Chondrocyte (in vitro differentiated cells): ENCODE measurements at regions not wholly inside any gene's neighbourhood (a gene's known extent, or its start where the extent isn't known, plus 50 kb on each side); places are given as distances from the start of the nearest gene placed in this dataset.

Source experiments
- DNase-seq: peaks from one replicate; pipeline ENCODE4 v3.0.0; 2021; ENCODE audit warnings: mixed read lengths, low spot score
- H3K27ac Mint-ChIP-seq: one replicate; pipeline ENCODE4 v1.8.0; 2021; ENCODE audit warnings: mild to moderate bottlenecking, moderate library complexity, mixed read lengths; ENCODE audit not compliant: unreplicated experiment
- H3K27me3 Mint-ChIP-seq: 2 replicates; pipeline ENCODE4 v1.8.0; 2021; ENCODE audit warnings: low read depth, mixed read lengths
- H3K36me3 Mint-ChIP-seq: 2 replicates; pipeline ENCODE4 v1.8.0; 2021; ENCODE audit warnings: low read depth, mixed read lengths
- H3K4me1 Mint-ChIP-seq: 2 replicates; pipeline ENCODE4 v1.8.0; 2021; ENCODE audit warnings: low read depth, mild to moderate bottlenecking, mixed read lengths
- H3K4me3 Mint-ChIP-seq: one replicate; pipeline ENCODE4 v1.8.0; 2021; ENCODE audit warnings: mild to moderate bottlenecking, moderate library complexity, mixed read lengths; ENCODE audit not compliant: unreplicated experiment
- H3K9me3 Mint-ChIP-seq: 2 replicates; pipeline ENCODE4 v1.8.0; 2021; ENCODE audit warnings: low read depth, mixed read lengths
- CTCF ChIP-seq: fragments of 200-600 bp; sonication (generic); IDR thresholded peaks from 2 replicates; pipeline ENCODE4 v1.5.0; 2021; ENCODE audit warnings: antibody characterized with exemption, mild to moderate bottlenecking, moderate library complexity

- H3K9me3 Mint-ChIP-seq, result no peaks in the 10 kb centered on the region
- no peak overlapping the region for H3K4me3 Mint-ChIP-seq
- H3K4me1 Mint-ChIP-seq, result peaks cover 7% of the 10 kb centered on the region
- TF ChIP-seq CTCF, result no peak
- DNase-seq, result no peak
- H3K27me3 Mint-ChIP-seq, result no peaks in the 10 kb centered on the region
- H3K36me3 Mint-ChIP-seq, result no peaks in the 10 kb centered on the region
- no peak overlapping the region for H3K27ac Mint-ChIP-seq
These were observed 1277.1 kb upstream of the MIR17HG start for GRCh38 chr13:90070362-90070761.

GRCh38 chr13:90070837-90071525 lies 1276.5 kb upstream of the MIR17HG start:
- H3K4me3 Mint-ChIP-seq, result no peak overlapping the region
- H3K9me3 Mint-ChIP-seq, result no peaks in the 10 kb centered on the region
- no peak for TF ChIP-seq CTCF
- no peak for DNase-seq
- H3K27me3 Mint-ChIP-seq, result no peaks in the 10 kb centered on the region
- H3K36me3 Mint-ChIP-seq, result no peaks in the 10 kb centered on the region
- peaks cover 7% of the 10 kb centered on the region for H3K4me1 Mint-ChIP-seq
- no peak overlapping the region for H3K27ac Mint-ChIP-seq

- no peak overlapping the region for H3K4me3 Mint-ChIP-seq
- H3K9me3 Mint-ChIP-seq, result peaks cover 5% of the 10 kb centered on the region
- peaks cover 8% of the 10 kb centered on the region for H3K4me1 Mint-ChIP-seq
- DNase-seq, result no peak
- no peak for TF ChIP-seq CTCF
- no peaks in the 10 kb centered on the region for H3K36me3 Mint-ChIP-seq
- no peaks in the 10 kb centered on the region for H3K27me3 Mint-ChIP-seq
- H3K27ac Mint-ChIP-seq, result no peak overlapping the region
These were observed 1262.7 kb upstream of the MIR17HG start for GRCh38 chr13:90084684-90085290.

- Mint-ChIP-seq H3K4me1 (peaks cover 4% of the 10 kb centered on the region), H3K9me3 (peaks cover 5% of the 10 kb centered on the region), H3K36me3 (no peaks in the 10 kb centered on the region), H3K27me3 (no peaks in the 10 kb centered on the region), H3K27ac (no peak overlapping the region), H3K4me3 (no peak overlapping the region)
- no peak for DNase-seq
- TF ChIP-seq CTCF, result no peak
These were observed 1258.4 kb upstream of the MIR17HG start for GRCh38 chr13:90089051-90089450.

DNA sequence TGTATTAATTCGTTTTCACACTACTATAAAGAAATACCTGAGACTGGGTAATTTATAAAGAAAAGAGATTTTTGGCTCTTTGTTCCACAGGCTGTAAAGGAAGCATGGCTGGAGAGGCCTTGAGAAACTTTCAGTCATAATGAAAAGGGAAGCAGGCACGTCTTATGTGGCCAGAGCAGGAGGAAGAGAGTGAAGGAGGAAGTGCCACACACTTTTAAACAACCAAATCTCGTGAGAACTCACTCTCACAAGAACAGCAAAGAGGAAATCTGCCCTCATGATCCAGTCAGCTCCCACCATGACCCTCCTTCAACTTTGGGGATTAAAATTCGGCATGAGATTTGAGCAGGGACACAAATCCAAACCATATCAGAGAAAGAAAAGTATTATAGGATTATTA lies 1255.9 kb upstream of the MIR17HG start:
- Mint-ChIP-seq H3K36me3 (no peaks in the 10 kb centered on the region), H3K27me3 (no peaks in the 10 kb centered on the region), H3K27ac (no peak overlapping the region), H3K4me1 (no peaks in the 10 kb centered on the region), H3K4me3 (no peak overlapping the region), H3K9me3 (peaks cover 11% of the 10 kb centered on the region)
- no peak for TF ChIP-seq CTCF
- DNase-seq, result no peak
